Fibroblast of villous mesenchyme (primary cell): ENCODE measurements at regions not wholly inside any gene's neighbourhood (a gene's known extent, or its start where the extent isn't known, plus 50 kb on each side); places are given as distances from the start of the nearest gene placed in this dataset.

ENCODE experiments used
- DNase-seq: peaks from one replicate; pipeline ENCODE4 v3.0.0-alpha.2; 2010; ENCODE audit warnings: low read depth
- H3K4me3 ChIP-seq: 2 replicates; pipeline ENCODE4 v1.5.1; 2011; ENCODE audit warnings: low read depth, mild to moderate bottlenecking, low read length
- CTCF ChIP-seq: IDR thresholded peaks from 2 replicates; pipeline ENCODE4 v1.5.1; 2012; ENCODE audit warnings: low read depth, mild to moderate bottlenecking, low read length; ENCODE audit not compliant: insufficient read depth

GRCh38 chr13:65063753-65064152, 2166.4 kb downstream of the PCDH9 start:
- DNase-seq: no peak
- no peak overlapping the region for H3K4me3 ChIP-seq
- TF ChIP-seq CTCF: no peak

- no peak overlapping the region for H3K4me3 ChIP-seq
- TF ChIP-seq CTCF: no peak
- no peak for DNase-seq
Measured at GRCh38 chr13:65057986-65058385, 2172.2 kb downstream of the PCDH9 start.

- no peak for TF ChIP-seq CTCF
- no peak overlapping the region for H3K4me3 ChIP-seq
- no peak for DNase-seq
Measured at GRCh38 chr13:65054277-65054676, 2175.9 kb downstream of the PCDH9 start.

- no peak overlapping the region for H3K4me3 ChIP-seq
- no peak for DNase-seq
- TF ChIP-seq CTCF: no peak
Measured at GRCh38 chr13:65036999-65037398, 2193.1 kb downstream of the PCDH9 start.

GRCh38 chr13:65035302-65035701, 2194.8 kb downstream of the PCDH9 start:
- no peak overlapping the region for H3K4me3 ChIP-seq
- no peak for DNase-seq
- TF ChIP-seq CTCF: no peak

GRCh38 chr13:65034266-65034665, 2195.9 kb downstream of the PCDH9 start:
- no peak overlapping the region for H3K4me3 ChIP-seq
- DNase-seq: no peak
- TF ChIP-seq CTCF: no peak

GRCh38 chr13:65032825-65033224, 2197.3 kb downstream of the PCDH9 start:
- no peak for DNase-seq
- no peak overlapping the region for H3K4me3 ChIP-seq
- no peak for TF ChIP-seq CTCF
